ENCODE measurements at regions not wholly inside any gene's neighbourhood (a gene's known extent, or its start where the extent isn't known, plus 50 kb on each side); places are given as distances from the start of the nearest gene placed in this dataset.
"Not testable (repeated sequence)": the region's sequence is repeated elsewhere in the genome, so short reads cannot be mapped to it uniquely, and the experiment has no call there.

DNA sequence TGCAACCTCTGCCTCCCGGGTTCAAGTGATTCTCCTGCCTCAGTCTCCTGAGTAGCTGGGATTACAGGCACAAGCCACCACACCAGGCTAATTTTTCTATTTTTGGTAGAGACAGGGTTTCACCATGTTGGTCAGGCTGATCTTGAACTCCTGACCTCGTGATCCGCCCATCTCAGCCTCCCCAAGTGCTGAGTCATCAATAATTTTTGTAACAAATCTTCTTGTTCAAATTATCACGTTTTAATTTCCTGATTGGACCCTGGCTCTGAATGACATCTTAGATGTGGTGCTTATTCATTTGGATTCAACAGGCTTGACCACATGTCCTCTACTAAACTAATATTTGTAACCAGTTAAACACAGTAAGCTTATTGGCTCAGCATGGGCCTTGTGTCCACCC is 151.3 kb upstream of the TGFBR2 start:
- not testable (repeated sequence) for DNase-seq; H3K27me3 ChIP-seq (ENCODE audit: control insufficient read depth, insufficient read depth, low read length); H3K9me3 ChIP-seq (replicated peaks; ENCODE audit: control insufficient read depth, low read depth, low read length); H3K27ac ChIP-seq (ENCODE audit: low read length); H3K36me3 ChIP-seq (ENCODE audit: control insufficient read depth, insufficient read depth, low read length); H3K4me3 ChIP-seq (ENCODE audit: low read length); H3K4me1 ChIP-seq (ENCODE audit: control insufficient read depth, insufficient read depth, low read length)
- 78% methylated on average over 2 of the region's 4 CpGs for WGBS (ENCODE audit: insufficient coverage)

DNA sequence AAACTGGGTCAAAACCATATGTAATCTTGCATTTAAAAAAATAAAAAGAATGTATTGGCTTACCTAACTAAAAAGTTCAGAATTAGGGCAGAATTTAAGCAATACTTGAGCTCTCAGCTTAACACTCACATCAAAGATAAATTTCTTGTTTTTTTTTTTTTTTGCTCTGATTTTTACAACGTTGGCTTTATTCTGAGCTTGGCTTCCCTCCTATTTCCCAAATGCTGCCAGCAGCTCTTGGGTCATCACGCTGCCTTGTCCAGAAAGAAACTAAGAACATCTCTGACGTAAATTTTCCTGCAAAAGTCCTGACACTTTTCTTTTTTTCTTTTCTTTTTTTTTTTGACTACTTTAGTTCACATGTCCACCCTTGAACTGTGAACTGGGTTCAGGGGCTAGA is 150.6 kb upstream of the TGFBR2 start:
- 32% methylated on average over 3 of the region's 3 CpGs for WGBS (ENCODE audit: insufficient coverage)
- Histone ChIP-seq H3K27me3 (ENCODE audit: control insufficient read depth, insufficient read depth, low read length) (no peaks in the 10 kb centered on the region), H3K27ac (ENCODE audit: low read length) (no peak overlapping the region), H3K9me3 (replicated peaks; ENCODE audit: control insufficient read depth, low read depth, low read length) (peaks cover 8% of the 10 kb centered on the region), H3K4me3 (ENCODE audit: low read length) (no peak overlapping the region), H3K4me1 (ENCODE audit: control insufficient read depth, insufficient read depth, low read length) (no peaks in the 10 kb centered on the region), H3K36me3 (ENCODE audit: control insufficient read depth, insufficient read depth, low read length) (no peaks in the 10 kb centered on the region)
- DNase-seq, result peak; percentile 80

DNA sequence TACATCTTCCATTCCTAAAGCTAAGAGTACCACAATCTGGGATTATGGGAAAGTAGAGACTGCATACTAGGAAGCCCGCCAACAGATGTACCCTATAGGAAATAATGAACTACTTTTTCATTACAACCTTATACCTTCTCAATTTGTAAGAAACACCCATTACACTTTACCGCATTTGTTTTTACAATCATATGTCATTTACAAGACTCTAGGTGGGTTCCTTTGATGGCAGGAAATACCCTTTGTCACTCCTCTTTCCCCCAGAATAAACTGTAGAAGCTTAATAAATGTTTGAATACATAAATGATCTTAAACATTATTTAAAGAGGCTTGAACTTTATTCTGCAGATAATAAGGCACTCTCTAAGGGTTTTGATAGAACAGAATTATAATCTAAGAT is 150.1 kb upstream of the TGFBR2 start:
- no peak overlapping the region for H3K27ac ChIP-seq (ENCODE audit: low read length)

DNA sequence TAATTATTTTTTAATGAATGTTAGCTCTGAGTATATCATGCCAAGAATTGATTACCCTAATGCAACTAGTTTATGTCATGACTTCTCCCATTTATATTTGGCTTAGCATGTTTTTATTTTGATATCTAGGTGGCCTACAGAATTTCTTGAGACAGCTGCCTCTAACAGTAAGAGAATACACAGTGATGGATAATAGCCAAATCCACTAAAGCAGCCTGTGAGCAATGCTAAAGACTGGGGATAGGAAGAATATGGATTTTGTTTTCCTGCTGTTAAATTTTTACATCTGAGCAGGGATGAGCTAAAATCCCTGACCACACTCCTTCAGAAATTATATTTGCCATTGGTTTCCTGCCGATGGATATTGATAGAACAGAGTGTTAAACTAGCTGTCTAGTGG is 149.3 kb upstream of the TGFBR2 start:
- peak; percentile 62 for DNase-seq
- Histone ChIP-seq H3K36me3 (ENCODE audit: control insufficient read depth, insufficient read depth, low read length) (no peaks in the 10 kb centered on the region), H3K4me3 (ENCODE audit: low read length) (no peak overlapping the region), H3K27ac (ENCODE audit: low read length) (no peak overlapping the region), H3K9me3 (replicated peaks; ENCODE audit: control insufficient read depth, low read depth, low read length) (peaks cover 8% of the 10 kb centered on the region), H3K4me1 (ENCODE audit: control insufficient read depth, insufficient read depth, low read length) (no peaks in the 10 kb centered on the region), H3K27me3 (ENCODE audit: control insufficient read depth, insufficient read depth, low read length) (no peaks in the 10 kb centered on the region)
- no CpG with 5 or more reads among the region's 1 CpG for whole genome bisulfite sequencing (ENCODE audit: insufficient coverage)

More for the DNA sequence above, 150.1 kb upstream of the TGFBR2 start:
- Histone ChIP-seq H3K36me3 (ENCODE audit: control insufficient read depth, insufficient read depth, low read length) (no peaks in the 10 kb centered on the region), H3K4me1 (ENCODE audit: control insufficient read depth, insufficient read depth, low read length) (no peaks in the 10 kb centered on the region), H3K4me3 (ENCODE audit: low read length) (no peak overlapping the region), H3K27me3 (ENCODE audit: control insufficient read depth, insufficient read depth, low read length) (no peaks in the 10 kb centered on the region), H3K9me3 (replicated peaks; ENCODE audit: control insufficient read depth, low read depth, low read length) (peaks cover 8% of the 10 kb centered on the region)
- no peak for DNase-seq
- no CpG with 5 or more reads among the region's 2 CpGs for WGBS (ENCODE audit: insufficient coverage)

DNA sequence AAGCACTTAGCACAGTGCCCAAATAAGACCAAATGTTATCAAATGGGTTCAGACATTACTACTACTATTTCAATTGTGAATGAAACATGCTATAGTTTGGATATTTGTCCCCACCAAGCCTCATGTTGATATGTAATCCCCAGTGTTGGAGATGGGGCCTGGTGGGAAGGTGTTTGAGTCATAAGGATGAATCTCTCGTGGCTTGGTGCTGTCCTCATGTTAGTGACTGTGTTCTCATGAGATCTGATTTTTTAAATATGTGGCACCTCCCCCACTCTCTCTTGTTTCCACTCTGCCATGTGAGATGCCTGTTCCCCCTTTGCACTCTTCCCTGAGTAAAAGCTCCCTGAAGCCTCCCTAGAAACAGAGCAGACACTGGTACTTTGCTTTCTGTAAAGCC is 148.7 kb upstream of the TGFBR2 start:
- Histone ChIP-seq H3K27me3 (ENCODE audit: control insufficient read depth, insufficient read depth, low read length) (no peaks in the 10 kb centered on the region), H3K4me3 (ENCODE audit: low read length) (no peak overlapping the region), H3K27ac (ENCODE audit: low read length) (no peak overlapping the region), H3K36me3 (ENCODE audit: control insufficient read depth, insufficient read depth, low read length) (no peaks in the 10 kb centered on the region), H3K9me3 (replicated peaks; ENCODE audit: control insufficient read depth, low read depth, low read length) (peaks cover 5% of the 10 kb centered on the region), H3K4me1 (ENCODE audit: control insufficient read depth, insufficient read depth, low read length) (no peaks in the 10 kb centered on the region)
- no CpG with 5 or more reads among the region's 1 CpG for WGBS (ENCODE audit: insufficient coverage)
- DNase-seq, result no peak

DNA sequence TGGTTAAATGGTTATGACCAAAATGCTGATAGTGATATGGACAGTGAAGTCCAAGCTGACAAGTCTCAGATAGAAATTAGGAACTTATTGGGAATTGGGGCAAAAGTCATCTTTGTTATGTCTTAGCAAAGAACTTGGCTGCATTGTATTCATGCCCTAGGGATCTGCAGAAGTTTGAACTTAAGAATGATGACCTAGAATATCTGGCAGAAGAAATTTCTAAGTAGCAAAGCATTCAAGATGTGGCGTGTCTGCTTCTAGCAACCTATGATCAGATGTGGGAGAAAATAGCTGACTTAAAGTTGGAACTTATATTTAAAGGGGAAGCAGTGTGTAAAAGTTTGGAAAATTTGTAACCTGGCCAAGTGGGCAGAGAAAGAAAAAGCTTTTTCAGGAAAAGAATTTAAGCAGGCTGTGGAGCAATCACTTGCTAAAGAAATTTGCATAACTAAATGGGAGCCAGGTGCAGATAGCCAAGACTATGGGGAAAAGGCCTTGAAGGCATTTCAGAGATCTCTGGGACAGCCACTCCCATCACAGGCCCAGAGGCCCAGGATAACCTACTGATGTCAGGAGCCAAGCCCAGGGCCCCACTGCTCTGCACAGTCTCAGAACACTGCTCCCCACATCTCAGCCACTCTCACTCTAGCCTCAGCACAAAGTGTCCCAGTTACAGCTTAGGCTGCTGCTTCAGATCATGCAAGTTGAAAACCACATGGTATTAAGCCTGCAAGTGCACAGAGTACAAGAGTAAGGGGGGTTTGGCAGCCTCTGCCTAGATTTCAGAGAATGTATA is 147.8 kb upstream of the TGFBR2 start:
- Histone ChIP-seq H3K27ac (ENCODE audit: low read length) (no peak overlapping the region), H3K36me3 (ENCODE audit: control insufficient read depth, insufficient read depth, low read length) (no peaks in the 10 kb centered on the region), H3K4me3 (ENCODE audit: low read length) (no peak overlapping the region), H3K27me3 (ENCODE audit: control insufficient read depth, insufficient read depth, low read length) (no peaks in the 10 kb centered on the region), H3K9me3 (replicated peaks; ENCODE audit: control insufficient read depth, low read depth, low read length) (peaks cover 4% of the 10 kb centered on the region), H3K4me1 (ENCODE audit: control insufficient read depth, insufficient read depth, low read length) (no peaks in the 10 kb centered on the region)
- no peak for DNase-seq
- WGBS (ENCODE audit: insufficient coverage), result 44% methylated on average over 1 of the region's 1 CpG

DNA sequence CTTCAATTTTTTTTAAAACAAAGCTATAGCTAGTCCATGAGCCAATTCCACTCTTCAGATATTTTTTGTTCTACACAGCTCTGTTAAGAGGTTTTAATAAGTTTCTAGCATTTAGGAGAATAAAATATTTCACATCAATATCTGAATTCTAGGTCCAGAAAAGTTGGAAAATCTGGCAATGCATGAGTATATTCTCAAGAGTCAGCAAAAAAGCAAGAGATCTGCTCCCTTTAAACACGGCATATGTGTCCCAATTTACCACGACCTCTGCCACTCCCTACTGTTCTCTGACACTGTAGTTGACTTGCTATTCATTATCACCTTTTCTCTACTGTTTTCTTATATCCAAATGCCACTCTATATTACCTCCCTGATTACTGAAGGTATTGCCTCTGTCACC is 145.1 kb upstream of the TGFBR2 start:
- WGBS (ENCODE audit: insufficient coverage), result 80% methylated on average over 1 of the region's 2 CpGs
- no peak overlapping the region for H3K27ac ChIP-seq (ENCODE audit: low read length)
- no peaks in the 10 kb centered on the region for H3K36me3 ChIP-seq (ENCODE audit: control insufficient read depth, insufficient read depth, low read length)
- no peaks in the 10 kb centered on the region for H3K4me1 ChIP-seq (ENCODE audit: control insufficient read depth, insufficient read depth, low read length)
- H3K27me3 ChIP-seq (ENCODE audit: control insufficient read depth, insufficient read depth, low read length), result no peaks in the 10 kb centered on the region
- peaks cover 4% of the 10 kb centered on the region for H3K9me3 ChIP-seq (replicated peaks; ENCODE audit: control insufficient read depth, low read depth, low read length)
- H3K4me3 ChIP-seq (ENCODE audit: low read length), result no peak overlapping the region
- no peak for DNase-seq

DNA sequence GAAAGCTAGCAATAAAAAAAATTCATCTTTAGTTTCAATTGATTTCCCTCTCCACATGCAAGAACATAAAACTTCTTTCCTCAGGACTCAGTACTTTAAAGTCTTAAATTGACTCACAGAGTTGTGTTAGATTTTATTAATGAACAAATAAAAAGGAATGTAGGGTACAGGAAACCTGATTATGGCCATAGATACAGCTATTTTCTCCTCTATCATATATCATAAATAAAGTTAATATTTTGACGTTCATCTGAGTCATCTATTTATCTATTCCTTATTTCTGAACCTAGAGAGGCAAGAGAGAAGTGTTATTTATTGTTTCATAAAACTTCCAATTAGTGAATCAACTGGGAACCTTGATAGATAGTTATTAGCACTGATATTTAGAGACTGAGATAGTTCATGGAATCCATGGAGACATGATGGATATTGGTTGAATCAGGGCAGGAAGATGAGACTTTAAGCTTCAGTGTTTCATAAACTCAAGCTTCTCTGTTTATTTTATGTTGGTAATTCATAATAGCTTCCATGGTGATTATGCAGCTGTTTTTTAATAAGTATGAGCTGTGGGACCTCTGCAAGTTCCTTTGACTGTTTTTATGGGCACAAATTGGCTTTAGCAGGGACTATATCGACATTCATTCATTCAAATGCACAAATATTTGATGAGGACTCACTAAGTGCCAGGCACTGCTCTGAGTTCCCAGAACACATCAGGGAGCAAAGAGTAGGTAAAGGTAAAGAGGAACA is 143.5 kb upstream of the TGFBR2 start:
- no peak overlapping the region for H3K27ac ChIP-seq (ENCODE audit: low read length)
- no peak for DNase-seq

DNA sequence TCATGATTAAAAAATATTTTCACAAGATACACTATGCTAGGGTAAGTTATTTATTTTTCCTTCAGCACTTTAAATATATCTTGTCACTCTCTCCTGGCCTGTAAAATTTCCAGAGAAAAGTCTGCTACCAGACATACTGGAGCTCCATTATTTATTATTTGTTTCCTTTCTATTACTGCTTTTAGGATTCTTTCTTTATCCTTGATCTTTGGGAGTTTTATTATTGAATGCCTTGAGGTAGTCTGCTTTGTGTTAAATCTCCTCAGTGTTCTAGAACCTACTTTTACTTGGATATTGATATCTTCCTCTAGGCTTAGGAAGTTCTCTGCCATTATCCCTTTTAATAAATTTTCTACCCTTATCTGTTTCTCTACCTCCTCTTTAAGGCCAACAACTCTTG is 142.0 kb upstream of the TGFBR2 start:
- DNase-seq, result no peak
- Histone ChIP-seq H3K36me3 (ENCODE audit: control insufficient read depth, insufficient read depth, low read length) (no peaks in the 10 kb centered on the region), H3K4me3 (ENCODE audit: low read length) (no peak overlapping the region), H3K4me1 (ENCODE audit: control insufficient read depth, insufficient read depth, low read length) (no peaks in the 10 kb centered on the region), H3K9me3 (replicated peaks; ENCODE audit: control insufficient read depth, low read depth, low read length) (no peaks in the 10 kb centered on the region), H3K27me3 (ENCODE audit: control insufficient read depth, insufficient read depth, low read length) (no peaks in the 10 kb centered on the region), H3K27ac (ENCODE audit: low read length) (no peak overlapping the region)

More for the DNA sequence above, 143.5 kb upstream of the TGFBR2 start:
- Histone ChIP-seq H3K4me1 (ENCODE audit: control insufficient read depth, insufficient read depth, low read length) (no peaks in the 10 kb centered on the region), H3K9me3 (replicated peaks; ENCODE audit: control insufficient read depth, low read depth, low read length) (peaks cover 4% of the 10 kb centered on the region), H3K4me3 (ENCODE audit: low read length) (no peak overlapping the region), H3K27me3 (ENCODE audit: control insufficient read depth, insufficient read depth, low read length) (no peaks in the 10 kb centered on the region), H3K36me3 (ENCODE audit: control insufficient read depth, insufficient read depth, low read length) (no peaks in the 10 kb centered on the region)
- no CpG with 5 or more reads among the region's 2 CpGs for WGBS (ENCODE audit: insufficient coverage)

DNA sequence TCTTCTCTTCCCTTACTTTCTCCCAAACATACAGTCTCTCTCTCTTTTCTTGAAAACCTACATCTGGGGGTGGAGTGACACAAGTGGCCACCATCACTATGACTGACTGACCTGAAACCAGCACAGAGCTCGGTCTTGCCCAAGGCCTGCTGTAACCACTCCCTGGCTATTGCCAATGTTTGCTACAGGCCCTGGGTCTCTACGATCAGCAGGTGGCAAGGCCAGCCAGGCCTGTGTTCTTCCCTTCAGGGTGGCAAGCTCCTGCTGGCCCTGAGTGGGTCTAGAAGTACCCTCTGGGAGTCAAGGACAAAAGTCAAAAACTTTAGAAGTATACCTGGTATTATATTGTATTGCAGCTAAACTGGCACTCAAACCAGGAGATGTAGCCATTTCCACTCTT is 140.9 kb upstream of the TGFBR2 start:
- Histone ChIP-seq H3K4me3 (ENCODE audit: low read length) (no peak overlapping the region), H3K9me3 (replicated peaks; ENCODE audit: control insufficient read depth, low read depth, low read length) (no peaks in the 10 kb centered on the region), H3K27ac (ENCODE audit: low read length) (no peak overlapping the region), H3K27me3 (ENCODE audit: control insufficient read depth, insufficient read depth, low read length) (no peaks in the 10 kb centered on the region), H3K36me3 (ENCODE audit: control insufficient read depth, insufficient read depth, low read length) (no peaks in the 10 kb centered on the region), H3K4me1 (ENCODE audit: control insufficient read depth, insufficient read depth, low read length) (no peaks in the 10 kb centered on the region)
- 100% methylated on average over 2 of the region's 2 CpGs for WGBS (ENCODE audit: insufficient coverage)
- no peak for DNase-seq
